Ascending aorta (tissue), 2 donors: ENCODE measurements at regions not wholly inside any gene's neighbourhood (a gene's known extent, or its start where the extent isn't known, plus 50 kb on each side); places are given as distances from the start of the nearest gene placed in this dataset.

Experiments used
- DNase-seq, 2 donors: peaks; one replicate each; pipeline ENCODE4 v3.0.0-alpha.2; 2019; ENCODE audit warnings: low spot score in 2 of 2
- H3K27ac ChIP-seq, 2 donors: fragments of 200-600 bp; sonication (generic); one replicate each; pipeline ENCODE4 v1.5.1; 2016 to 2017; ENCODE audit warnings: mild to moderate bottlenecking in 1 of 2
- H3K27me3 ChIP-seq: fragments of 200-600 bp; sonication (generic); one replicate; pipeline ENCODE4 v1.5.1; 2017
- H3K36me3 ChIP-seq, 2 donors: fragments of 200-600 bp; sonication (generic); one replicate each; pipeline ENCODE4 v1.5.1; 2016
- H3K4me1 ChIP-seq, 2 donors: fragments of 200-600 bp; sonication (generic); one replicate each; pipeline ENCODE4 v1.5.1; 2016 to 2017; ENCODE audit warnings: mild to moderate bottlenecking in 1 of 2
- H3K4me3 ChIP-seq, 2 donors: fragments of 200-600 bp; sonication (generic); one replicate each; pipeline ENCODE4 v1.5.1; 2016 to 2017; ENCODE audit warnings: mild to moderate bottlenecking in 1 of 2
- H3K9me3 ChIP-seq, 2 donors: fragments of 200-600 bp; sonication (generic); one replicate each; pipeline ENCODE4 v1.5.1; 2016
- CTCF ChIP-seq, 3 experiments: fragments of 200-600 bp in 2 of 3; fragments of 450-650 bp in 1 of 3; sonication (generic) in 2 of 3; IDR thresholded peaks; one replicate each; pipeline ENCODE4 v1.5.1; 2016 to 2019; ENCODE audit warnings: antibody characterized with exemption in 3 of 3, mild to moderate bottlenecking in 1 of 3, moderate library complexity in 1 of 3
- intact Hi-C: fragments of 100-400 bp; cut with DNase I; formaldehyde crosslinking; loops from one replicate; pipeline ENCODE4 v1.15.1; 2023

- Histone ChIP-seq H3K36me3 (no peaks in the 10 kb centered on the region), H3K27ac (no peak overlapping the region)
- no peak for TF ChIP-seq CTCF (IDR thresholded peaks at IDR 0.05)
Observed at GRCh38 chr16:80459966-80460365, 80.8 kb upstream of the DYNLRB2 start.

GRCh38 chr16:80459331-80459777 lies 81.4 kb upstream of the DYNLRB2 start:
- Histone ChIP-seq H3K27me3 (no peaks in the 10 kb centered on the region), H3K36me3 (no peaks in the 10 kb centered on the region), H3K27ac (no peak overlapping the region), H3K4me1 (no peaks in the 10 kb centered on the region), H3K9me3 (no peaks in the 10 kb centered on the region), H3K4me3 (no peak overlapping the region)
- TF ChIP-seq CTCF (IDR thresholded peaks at IDR 0.05) = no peak
- intact Hi-C loops = no loop called here
- no peak for DNase-seq

More at GRCh38 chr16:80459966-80460365, 80.8 kb upstream of the DYNLRB2 start:
- Histone ChIP-seq H3K4me3 (no peak overlapping the region), H3K9me3 (no peaks in the 10 kb centered on the region), H3K27me3 (no peaks in the 10 kb centered on the region), H3K4me1 (no peaks in the 10 kb centered on the region)
- intact Hi-C loops = no loop called here
- DNase-seq = no peak

GRCh38 chr16:80457871-80458270 lies 82.9 kb upstream of the DYNLRB2 start:
- H3K27ac ChIP-seq = no peak overlapping the region
- no peaks in the 10 kb centered on the region for H3K9me3 ChIP-seq
- no peak for TF ChIP-seq CTCF (IDR thresholded peaks at IDR 0.05)
- H3K4me3 ChIP-seq = no peak overlapping the region
- no peaks in the 10 kb centered on the region for H3K4me1 ChIP-seq
- H3K36me3 ChIP-seq = no peaks in the 10 kb centered on the region
- DNase-seq = no peak
- H3K27me3 ChIP-seq = no peaks in the 10 kb centered on the region
- intact Hi-C loops = no loop called here

GRCh38 chr16:80454802-80455201 lies 86.0 kb upstream of the DYNLRB2 start:
- H3K4me1 ChIP-seq = no peaks in the 10 kb centered on the region
- no peak for TF ChIP-seq CTCF (IDR thresholded peaks at IDR 0.05)
- no peak overlapping the region for H3K4me3 ChIP-seq
- no peaks in the 10 kb centered on the region for H3K9me3 ChIP-seq
- no peaks in the 10 kb centered on the region for H3K36me3 ChIP-seq
- no peaks in the 10 kb centered on the region for H3K27me3 ChIP-seq
- no peak for DNase-seq
- intact Hi-C loops = no loop called here
- H3K27ac ChIP-seq = no peak overlapping the region

- TF ChIP-seq CTCF (IDR thresholded peaks at IDR 0.05) = no peak
- H3K4me1 ChIP-seq = no peaks in the 10 kb centered on the region
- intact Hi-C loops = no loop called here
- no peak for DNase-seq
- H3K27me3 ChIP-seq = no peaks in the 10 kb centered on the region
- no peaks in the 10 kb centered on the region for H3K36me3 ChIP-seq
- H3K27ac ChIP-seq = no peak overlapping the region
- no peak overlapping the region for H3K4me3 ChIP-seq
- H3K9me3 ChIP-seq = no peaks in the 10 kb centered on the region
Observed at GRCh38 chr16:80449392-80449791, 91.4 kb upstream of the DYNLRB2 start.

DNA sequence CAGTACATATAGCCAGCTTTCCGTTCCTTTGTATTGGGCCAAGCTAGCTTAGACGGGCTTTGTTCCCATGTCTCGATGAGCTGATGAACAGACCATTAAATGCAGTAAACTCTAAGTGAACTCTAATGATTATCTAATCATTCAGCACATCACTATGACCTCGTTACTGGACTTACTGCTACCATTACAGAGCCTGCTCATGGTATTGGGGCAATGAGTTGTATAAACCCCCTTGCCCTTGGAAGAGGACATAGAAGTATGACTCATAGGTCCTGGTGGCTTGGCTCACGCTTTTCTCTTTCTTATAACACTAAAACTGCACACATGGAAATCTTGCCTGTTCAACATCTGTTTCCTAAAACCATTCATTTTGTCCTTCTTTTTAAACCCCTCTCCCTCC lies 93.6 kb upstream of the DYNLRB2 start:
- H3K27me3 ChIP-seq = no peaks in the 10 kb centered on the region
- H3K9me3 ChIP-seq = no peaks in the 10 kb centered on the region
- no peak overlapping the region for H3K4me3 ChIP-seq
- no peak overlapping the region for H3K27ac ChIP-seq
- H3K36me3 ChIP-seq = no peaks in the 10 kb centered on the region
- no peak for TF ChIP-seq CTCF (IDR thresholded peaks at IDR 0.05)
- H3K4me1 ChIP-seq = no peaks in the 10 kb centered on the region
- no peak for DNase-seq
- intact Hi-C loops = no loop called here
